Lung (tissue), 11 donors: ENCODE measurements at regions not wholly inside any gene's neighbourhood (a gene's known extent, or its start where the extent isn't known, plus 50 kb on each side); places are given as distances from the start of the nearest gene placed in this dataset.

Experiments
- ATAC-seq: fragments of 200-7000 bp; cut with Tn5 transposase; one replicate; pipeline ENCODE4 v1.9.1; 2020; ENCODE audit warnings: moderate number of reproducible peaks; ENCODE audit not compliant: insufficient read depth, low FRiP score
- DNase-seq, 3 donors: peaks; one replicate each; pipeline ENCODE4 v3.0.0-alpha.2; 2013 to 2017
- H3K27ac ChIP-seq, 2 donors: one replicate each; pipeline ENCODE4 v1.5.1; 2013; ENCODE audit warnings: mild to moderate bottlenecking in 2 of 2, moderate library complexity in 2 of 2, control low read depth in 1 of 2, inconsistent platforms in 1 of 2, low read depth in 1 of 2, low read length in 1 of 2
- H3K27me3 ChIP-seq, 3 donors: one replicate each; pipeline ENCODE4 v1.5.1; 2013; ENCODE audit warnings: low read length in 2 of 3; ENCODE audit not compliant: control insufficient read depth in 3 of 3, insufficient read depth in 3 of 3
- H3K36me3 ChIP-seq, 4 donors: one replicate each; pipeline ENCODE4 v1.5.1; 2013; ENCODE audit warnings: low read length in 4 of 4, mild to moderate bottlenecking in 1 of 4, moderate library complexity in 1 of 4; ENCODE audit not compliant: control insufficient read depth in 4 of 4, insufficient read depth in 4 of 4
- H3K4me1 ChIP-seq, 5 donors: one replicate each; pipeline ENCODE4 v1.5.1; 2013; ENCODE audit warnings: low read length in 5 of 5, mild to moderate bottlenecking in 2 of 5, moderate library complexity in 1 of 5; ENCODE audit not compliant: control insufficient read depth in 5 of 5, insufficient read depth in 5 of 5
- H3K4me3 ChIP-seq: one replicate; pipeline ENCODE4 v1.5.1; 2013; ENCODE audit warnings: mild to moderate bottlenecking, control low read depth, moderate library complexity
- H3K9ac ChIP-seq, 2 donors: one replicate each; pipeline ENCODE4 v1.5.1; 2013; ENCODE audit warnings: low read length in 2 of 2, control low read depth in 1 of 2; ENCODE audit not compliant: insufficient read depth in 1 of 2
- H3K9me3 ChIP-seq, 4 donors: one replicate each; pipeline ENCODE4 v1.5.1; 2013; ENCODE audit warnings: low read length in 3 of 4, mild to moderate bottlenecking in 1 of 4, moderate library complexity in 1 of 4; ENCODE audit not compliant: control insufficient read depth in 4 of 4, insufficient read depth in 3 of 4
- WGBS, 2 donors: extraction: QIAGEN DNeasy Blood & Tissue Kit; methylation state at CpG; one replicate each; pipeline ENCODE4 v1.1.7; 2013; 5-methylcytosine and 5-hydroxymethylcytosine counted together
- TF ChIP-seq, protein P1 (sequence below): IDR thresholded peaks from 2 replicates; pipeline ENCODE4 v1.5.1; 2012; ENCODE audit warnings: mild to moderate bottlenecking; ENCODE audit errors: control extremely low read depth, extremely low read depth
- donor health status: control.
- donor health status: control.
- donor health status: Bipolar disorder and iron deficiency.
- donor health status: healthy.
- donor health status: DM: yes; HTN: yes; CAD: no.

DNA sequence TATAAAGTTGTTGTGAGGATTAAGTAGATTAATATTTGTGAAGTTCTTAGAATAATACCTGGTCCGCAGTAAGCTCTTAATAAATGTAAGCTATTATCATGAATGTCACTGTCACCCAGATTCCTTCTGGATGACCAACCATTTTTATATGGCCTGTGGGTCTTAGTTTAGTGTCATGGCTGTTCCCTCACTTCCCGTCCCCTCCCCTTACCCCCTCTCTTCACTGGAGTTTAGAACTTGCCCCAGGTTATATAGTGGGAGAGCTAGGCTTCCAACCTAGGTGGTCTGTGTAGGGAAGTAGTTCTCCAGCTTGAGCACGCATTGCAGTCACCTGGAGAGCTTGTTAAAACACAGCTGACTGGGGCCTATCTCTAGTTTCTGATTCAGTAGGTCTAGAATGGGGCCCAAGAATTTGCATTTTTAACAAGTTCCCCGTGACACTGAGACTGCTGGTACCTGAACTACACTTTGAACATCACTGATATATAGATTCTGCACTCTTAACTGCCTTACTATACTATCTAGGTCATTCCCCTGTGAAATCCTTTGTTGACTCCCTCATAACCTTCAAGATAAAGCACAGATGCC lies 66.9 kb upstream of the PLAC1 start:
- ATAC-seq (no peak), DNase-seq (no peak)
- WGBS, 2 donors, result 72 to 98% methylated on average over 4 of the region's 4 CpGs

DNA sequence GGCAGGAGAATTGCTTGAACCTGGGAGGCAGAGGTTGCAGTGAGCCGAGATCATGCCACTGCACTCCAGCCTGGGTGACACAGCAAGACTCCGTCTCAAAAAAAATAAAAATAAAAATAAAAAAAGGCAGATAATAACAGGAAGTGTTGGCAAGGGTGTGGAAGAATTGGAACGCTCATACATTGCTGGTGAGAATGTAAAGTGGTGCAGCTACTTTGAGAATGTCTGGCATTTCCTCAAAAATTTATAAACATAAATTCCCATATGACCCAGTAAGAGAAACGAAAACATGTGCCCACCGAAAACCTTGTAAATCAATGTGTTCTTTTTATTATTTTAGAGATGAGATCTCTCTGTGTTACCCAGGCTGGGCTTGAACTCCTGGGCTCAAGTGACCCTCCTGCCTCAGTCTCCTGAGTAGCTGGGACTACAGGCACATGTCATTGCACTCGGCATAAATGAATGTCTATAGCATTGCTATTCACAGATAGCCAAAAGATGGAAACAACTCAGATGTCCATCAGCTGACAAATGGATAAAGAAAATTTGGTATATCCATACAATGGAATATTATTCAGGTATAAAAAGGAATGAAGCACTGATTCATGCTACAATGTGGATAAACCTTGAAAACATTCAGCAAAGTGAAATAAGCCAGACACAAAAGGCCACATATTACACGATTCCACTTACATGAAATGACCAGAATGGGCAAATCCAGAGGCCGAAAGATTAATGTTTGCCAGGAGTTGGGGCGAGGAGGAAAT lies 63.7 kb upstream of the PLAC1 start:
- ATAC-seq (no peak), DNase-seq (no peak)
- Histone ChIP-seq H3K27ac (no peak overlapping the region), H3K4me3 (no peak overlapping the region), H3K9me3 (peaks cover 0 to 2% (median 0%) of the 10 kb centered on the region in 4 donors), H3K9ac (no peak overlapping the region), H3K27me3 (peaks cover 0 to 10% (median 0%) of the 10 kb centered on the region in 3 donors), H3K36me3 (no peaks in the 10 kb centered on the region), H3K4me1 (no peaks in the 10 kb centered on the region)
- TF ChIP-seq, protein P1, sequence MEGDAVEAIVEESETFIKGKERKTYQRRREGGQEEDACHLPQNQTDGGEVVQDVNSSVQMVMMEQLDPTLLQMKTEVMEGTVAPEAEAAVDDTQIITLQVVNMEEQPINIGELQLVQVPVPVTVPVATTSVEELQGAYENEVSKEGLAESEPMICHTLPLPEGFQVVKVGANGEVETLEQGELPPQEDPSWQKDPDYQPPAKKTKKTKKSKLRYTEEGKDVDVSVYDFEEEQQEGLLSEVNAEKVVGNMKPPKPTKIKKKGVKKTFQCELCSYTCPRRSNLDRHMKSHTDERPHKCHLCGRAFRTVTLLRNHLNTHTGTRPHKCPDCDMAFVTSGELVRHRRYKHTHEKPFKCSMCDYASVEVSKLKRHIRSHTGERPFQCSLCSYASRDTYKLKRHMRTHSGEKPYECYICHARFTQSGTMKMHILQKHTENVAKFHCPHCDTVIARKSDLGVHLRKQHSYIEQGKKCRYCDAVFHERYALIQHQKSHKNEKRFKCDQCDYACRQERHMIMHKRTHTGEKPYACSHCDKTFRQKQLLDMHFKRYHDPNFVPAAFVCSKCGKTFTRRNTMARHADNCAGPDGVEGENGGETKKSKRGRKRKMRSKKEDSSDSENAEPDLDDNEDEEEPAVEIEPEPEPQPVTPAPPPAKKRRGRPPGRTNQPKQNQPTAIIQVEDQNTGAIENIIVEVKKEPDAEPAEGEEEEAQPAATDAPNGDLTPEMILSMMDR, result no peak
- WGBS, 2 donors, result 81 to 89% methylated on average over 9 of the region's 9 CpGs

More for the DNA sequence above, 66.9 kb upstream of the PLAC1 start:
- H3K4me1 ChIP-seq, result no peaks in the 10 kb centered on the region
- no peaks in the 10 kb centered on the region for H3K36me3 ChIP-seq
- TF ChIP-seq, protein P1, result no peak
- H3K9me3 ChIP-seq, result peaks cover 0 to 2% (median 0%) of the 10 kb centered on the region in 4 donors
- no peak overlapping the region for H3K27ac ChIP-seq
- no peak overlapping the region for H3K4me3 ChIP-seq
- no peak overlapping the region for H3K9ac ChIP-seq
- peaks cover 2 to 14% (median 8%) of the 10 kb centered on the region in 3 donors for H3K27me3 ChIP-seq

DNA sequence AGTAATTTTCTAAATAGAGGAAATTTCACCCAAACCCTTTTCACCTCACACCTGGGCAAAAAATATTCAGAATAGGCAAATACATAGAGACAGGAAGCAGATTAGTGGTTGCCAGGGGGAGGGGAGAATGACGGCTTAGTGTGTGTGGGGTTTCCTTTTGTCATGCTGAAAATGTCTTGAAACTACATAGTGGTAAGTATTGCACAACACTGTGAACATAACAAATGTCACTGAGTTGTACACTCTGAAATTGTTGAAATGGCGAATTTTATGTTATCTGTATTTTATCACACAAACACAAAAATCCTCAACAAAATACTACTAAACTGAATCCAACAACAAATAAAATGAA lies 60.7 kb upstream of the PLAC1 start:
- Histone ChIP-seq H3K36me3 (no peaks in the 10 kb centered on the region), H3K4me3 (no peak overlapping the region), H3K4me1 (peaks cover 0 to 2% (median 0%) of the 10 kb centered on the region in 5 donors), H3K27ac (peak overlapping the region in 1 of 2 donors; percentile 6), H3K9ac (no peak overlapping the region), H3K9me3 (no peaks in the 10 kb centered on the region), H3K27me3 (peaks cover 0 to 2% (median 0%) of the 10 kb centered on the region in 3 donors)
- 36 to 49% methylated on average over 2 of the region's 2 CpGs for WGBS, 2 donors
- TF ChIP-seq, protein P1, result no peak
- DNase-seq (no peak), ATAC-seq (no peak)
